ENCODE measurements at regions not wholly inside any gene's neighbourhood (a gene's known extent, or its start where the extent isn't known, plus 50 kb on each side); places are given as distances from the start of the nearest gene placed in this dataset.

DNA sequence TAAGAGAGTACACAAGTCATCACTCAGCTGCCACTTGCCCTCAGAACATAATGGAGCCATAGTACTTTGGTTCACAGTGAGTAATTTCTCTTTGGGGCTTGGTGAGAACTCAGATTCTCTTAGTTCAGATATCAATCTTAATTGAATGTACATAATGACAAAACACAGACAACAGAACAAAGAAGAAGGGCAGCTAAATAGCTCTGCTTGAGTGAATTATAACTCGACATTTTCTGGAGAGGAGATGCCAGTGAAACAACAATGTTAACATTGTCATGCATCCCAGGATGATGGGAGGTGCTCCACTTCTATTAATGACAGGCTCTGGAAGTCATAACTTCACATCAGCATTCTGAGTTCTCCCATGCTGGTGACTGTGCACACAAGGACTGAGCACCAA lies 508.1 kb downstream of the TMEM135 start:
- TF ChIP-seq, protein P1, sequence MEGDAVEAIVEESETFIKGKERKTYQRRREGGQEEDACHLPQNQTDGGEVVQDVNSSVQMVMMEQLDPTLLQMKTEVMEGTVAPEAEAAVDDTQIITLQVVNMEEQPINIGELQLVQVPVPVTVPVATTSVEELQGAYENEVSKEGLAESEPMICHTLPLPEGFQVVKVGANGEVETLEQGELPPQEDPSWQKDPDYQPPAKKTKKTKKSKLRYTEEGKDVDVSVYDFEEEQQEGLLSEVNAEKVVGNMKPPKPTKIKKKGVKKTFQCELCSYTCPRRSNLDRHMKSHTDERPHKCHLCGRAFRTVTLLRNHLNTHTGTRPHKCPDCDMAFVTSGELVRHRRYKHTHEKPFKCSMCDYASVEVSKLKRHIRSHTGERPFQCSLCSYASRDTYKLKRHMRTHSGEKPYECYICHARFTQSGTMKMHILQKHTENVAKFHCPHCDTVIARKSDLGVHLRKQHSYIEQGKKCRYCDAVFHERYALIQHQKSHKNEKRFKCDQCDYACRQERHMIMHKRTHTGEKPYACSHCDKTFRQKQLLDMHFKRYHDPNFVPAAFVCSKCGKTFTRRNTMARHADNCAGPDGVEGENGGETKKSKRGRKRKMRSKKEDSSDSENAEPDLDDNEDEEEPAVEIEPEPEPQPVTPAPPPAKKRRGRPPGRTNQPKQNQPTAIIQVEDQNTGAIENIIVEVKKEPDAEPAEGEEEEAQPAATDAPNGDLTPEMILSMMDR (IDR thresholded peaks at IDR 0.05): no peak
- no peak for TF ChIP-seq POLR2A (IDR thresholded peaks at IDR 0.05)
